ENCODE measurements at regions not wholly inside any gene's neighbourhood (a gene's known extent, or its start where the extent isn't known, plus 50 kb on each side); places are given as distances from the start of the nearest gene placed in this dataset.

DNA sequence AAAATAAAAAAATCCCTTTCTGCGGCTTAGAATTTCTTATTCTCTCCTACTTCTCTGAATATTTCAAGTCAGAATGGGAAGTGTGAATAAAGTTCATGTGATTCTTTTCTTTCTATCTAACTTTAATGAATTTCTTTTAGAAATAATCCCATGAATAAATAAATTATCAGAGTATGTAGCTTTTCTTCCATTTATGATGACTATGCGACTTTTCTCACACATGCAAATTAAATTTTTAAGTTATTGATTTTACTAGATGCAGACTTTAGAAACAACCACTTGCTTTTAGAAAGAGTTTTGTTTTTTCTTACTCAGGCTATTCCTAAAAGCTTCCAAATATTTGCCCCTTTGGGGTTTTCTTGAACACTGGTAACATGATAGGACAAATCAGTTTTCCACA is 477.7 kb upstream of the AGTR1 start:
- TF ChIP-seq, protein P1, sequence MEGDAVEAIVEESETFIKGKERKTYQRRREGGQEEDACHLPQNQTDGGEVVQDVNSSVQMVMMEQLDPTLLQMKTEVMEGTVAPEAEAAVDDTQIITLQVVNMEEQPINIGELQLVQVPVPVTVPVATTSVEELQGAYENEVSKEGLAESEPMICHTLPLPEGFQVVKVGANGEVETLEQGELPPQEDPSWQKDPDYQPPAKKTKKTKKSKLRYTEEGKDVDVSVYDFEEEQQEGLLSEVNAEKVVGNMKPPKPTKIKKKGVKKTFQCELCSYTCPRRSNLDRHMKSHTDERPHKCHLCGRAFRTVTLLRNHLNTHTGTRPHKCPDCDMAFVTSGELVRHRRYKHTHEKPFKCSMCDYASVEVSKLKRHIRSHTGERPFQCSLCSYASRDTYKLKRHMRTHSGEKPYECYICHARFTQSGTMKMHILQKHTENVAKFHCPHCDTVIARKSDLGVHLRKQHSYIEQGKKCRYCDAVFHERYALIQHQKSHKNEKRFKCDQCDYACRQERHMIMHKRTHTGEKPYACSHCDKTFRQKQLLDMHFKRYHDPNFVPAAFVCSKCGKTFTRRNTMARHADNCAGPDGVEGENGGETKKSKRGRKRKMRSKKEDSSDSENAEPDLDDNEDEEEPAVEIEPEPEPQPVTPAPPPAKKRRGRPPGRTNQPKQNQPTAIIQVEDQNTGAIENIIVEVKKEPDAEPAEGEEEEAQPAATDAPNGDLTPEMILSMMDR (IDR thresholded peaks at IDR 0.05 in 8 of 11, conservative IDR thresholded peaks at IDR 0.05 in 3 of 11) = no peak
- no peak for TF ChIP-seq POLR2AphosphoS5 (IDR thresholded peaks at IDR 0.05)
